NCI-H1436 treated with DMSO at 0.1 percent for 48 hours (cell line): ENCODE measurements at regions not wholly inside any gene's neighbourhood (a gene's known extent, or its start where the extent isn't known, plus 50 kb on each side); places are given as distances from the start of the nearest gene placed in this dataset.
"Not testable (repeated sequence)": the region's sequence is repeated elsewhere in the genome, so short reads cannot be mapped to it uniquely, and the experiment has no call there.

ENCODE experiments used
- DNase-seq: peaks from one replicate; lab custom pipeline; 2025; lab: John Stamatoyannopoulos, UW

GRCh38 chr9:33623658-33624586 is 99.9 kb downstream of the ANKRD18B start:
- DNase-seq: peak; percentile 5

- not testable (repeated sequence) for DNase-seq
These were observed 104.3 kb downstream of the ANKRD18B start for GRCh38 chr9:33628318-33628717.

- DNase-seq: no peak
These were observed 104.9 kb downstream of the ANKRD18B start for GRCh38 chr9:33628865-33629410.

- DNase-seq: no peak
These were observed 109.6 kb downstream of the ANKRD18B start for GRCh38 chr9:33633636-33634035.

- DNase-seq: no peak
These were observed 113.8 kb downstream of the ANKRD18B start for GRCh38 chr9:33637881-33638280.

- DNase-seq: no peak
These were observed 114.4 kb downstream of the ANKRD18B start for GRCh38 chr9:33638391-33638915.

GRCh38 chr9:33645706-33646105 is 121.7 kb downstream of the ANKRD18B start:
- no peak for DNase-seq

GRCh38 chr9:33649463-33649862 is 125.4 kb downstream of the ANKRD18B start:
- DNase-seq: no peak

- DNase-seq: no peak
These were observed 127.1 kb downstream of the ANKRD18B start for GRCh38 chr9:33651125-33651524.

GRCh38 chr9:33659921-33660320 is 135.4 kb upstream of the PRSS3 start:
- no peak for DNase-seq

- no peak for DNase-seq
These were observed 134.6 kb upstream of the PRSS3 start for GRCh38 chr9:33660772-33661171.

GRCh38 chr9:33661176-33661575 is 134.2 kb upstream of the PRSS3 start:
- DNase-seq: no peak

GRCh38 chr9:33662871-33663270 is 132.5 kb upstream of the PRSS3 start:
- no peak for DNase-seq

- DNase-seq: not testable (repeated sequence)
These were observed 119.1 kb upstream of the PRSS3 start for GRCh38 chr9:33676194-33676745.

GRCh38 chr9:33676746-33677505 is 118.4 kb upstream of the PRSS3 start:
- DNase-seq: no peak

GRCh38 chr9:33677506-33677809 is 117.9 kb upstream of the PRSS3 start:
- DNase-seq: no peak

GRCh38 chr9:33677961-33678360 is 117.4 kb upstream of the PRSS3 start:
- DNase-seq: no peak

GRCh38 chr9:33682551-33682950 is 112.8 kb upstream of the PRSS3 start:
- DNase-seq: no peak

- DNase-seq: no peak
These were observed 110.5 kb upstream of the PRSS3 start for GRCh38 chr9:33684831-33685230.

GRCh38 chr9:33686942-33687341 is 108.4 kb upstream of the PRSS3 start:
- no peak for DNase-seq

- no peak for DNase-seq
These were observed 107.6 kb upstream of the PRSS3 start for GRCh38 chr9:33687779-33688178.

GRCh38 chr9:33690143-33690933 is 105.0 kb upstream of the PRSS3 start:
- no peak for DNase-seq
